ENCODE measurements at regions not wholly inside any gene's neighbourhood (a gene's known extent, or its start where the extent isn't known, plus 50 kb on each side); places are given as distances from the start of the nearest gene placed in this dataset.

DNA sequence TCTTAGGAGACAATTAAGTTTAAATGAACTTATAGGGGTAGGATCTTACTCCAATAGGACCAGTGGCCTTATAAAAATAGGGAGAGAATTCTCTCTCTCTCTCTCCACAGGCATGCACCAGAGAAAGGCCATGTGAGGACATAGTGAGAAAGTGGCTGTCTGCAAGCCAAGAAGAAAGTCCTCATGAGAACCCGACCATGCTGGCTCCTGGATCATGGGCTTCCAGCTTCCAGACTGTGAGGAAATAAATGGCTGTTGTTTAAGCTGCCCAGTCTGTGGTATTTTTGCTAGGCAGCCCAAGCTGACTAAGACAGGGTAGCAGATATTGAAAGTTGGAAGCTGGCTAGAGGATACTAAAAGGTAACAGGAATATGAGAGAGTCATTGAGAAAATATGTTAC lies 454.0 kb downstream of the NBAS start:
- DNase-seq: no peak

DNA sequence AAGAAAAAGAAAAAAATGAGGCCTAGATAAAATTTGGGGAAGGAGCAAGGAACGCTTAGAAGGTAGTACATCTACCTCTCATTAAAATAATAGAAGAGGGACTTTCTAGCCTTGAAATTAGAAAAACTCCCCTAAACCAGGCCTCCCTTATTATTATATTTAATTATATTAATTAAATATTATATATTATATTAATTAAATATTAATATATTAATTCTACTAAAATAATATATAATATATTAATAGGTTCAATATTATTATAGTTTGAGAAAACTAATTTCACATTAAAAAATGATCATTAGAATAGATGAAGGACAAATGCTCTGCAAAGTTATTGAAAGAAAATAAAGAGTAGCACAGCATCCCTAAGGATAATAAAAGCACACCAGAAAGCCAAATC lies 449.4 kb downstream of the NBAS start:
- DNase-seq: no peak

DNA sequence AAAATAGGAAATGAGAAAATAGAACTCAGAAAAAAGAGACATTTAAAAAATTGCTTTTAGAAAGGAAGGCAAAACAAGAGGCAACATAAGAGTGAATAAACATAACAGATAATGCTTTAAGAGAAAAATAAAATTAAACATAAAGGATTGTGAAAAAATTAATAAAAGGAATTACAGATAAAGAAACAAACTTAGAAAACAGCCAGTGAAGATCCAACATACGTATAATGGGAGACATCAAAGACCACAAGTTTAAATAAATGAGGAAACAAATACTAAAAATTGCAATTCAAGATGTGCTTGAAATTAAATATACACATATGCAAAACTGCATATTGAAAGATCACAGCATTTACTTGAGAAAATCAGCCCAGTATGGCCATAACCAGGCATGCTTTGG lies 448.9 kb downstream of the NBAS start:
- no peak for DNase-seq

DNA sequence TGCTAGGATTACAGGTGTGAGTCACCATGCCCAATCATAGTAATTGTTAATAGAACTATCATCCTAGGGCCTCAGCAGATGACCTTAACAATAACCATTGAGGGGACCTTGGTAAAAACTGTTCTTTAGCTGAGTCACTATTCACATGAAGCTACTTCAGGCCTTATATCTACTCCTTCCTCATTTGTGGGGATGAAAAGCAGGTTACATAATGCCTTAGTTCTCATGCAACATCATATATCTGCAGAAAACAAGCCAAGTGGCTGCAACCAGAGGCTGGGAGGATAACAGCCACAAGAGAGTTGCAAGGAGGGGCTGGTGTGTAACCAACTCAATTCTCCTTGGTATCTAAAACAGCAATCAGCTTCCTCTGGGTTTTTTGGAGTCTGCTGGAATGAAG lies 445.4 kb downstream of the NBAS start:
- no peak for DNase-seq

DNA sequence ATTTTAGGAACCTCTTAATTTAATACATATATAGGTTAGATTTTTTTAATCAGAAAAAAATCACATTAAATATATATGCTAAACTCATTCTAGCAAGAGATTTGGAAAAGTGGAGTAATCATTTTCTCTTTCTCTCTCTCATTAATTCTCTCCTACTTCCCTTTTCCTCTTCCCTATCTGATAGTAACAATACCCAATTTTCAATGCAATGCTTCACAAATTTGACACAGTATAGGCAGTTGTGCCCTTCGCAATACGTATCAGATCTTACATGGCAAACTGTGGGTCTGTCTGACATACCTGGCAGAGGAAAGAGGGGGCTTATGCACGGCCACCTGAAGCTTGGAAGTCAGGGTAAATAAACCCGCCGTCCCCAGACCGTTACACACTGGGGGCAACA lies 444.3 kb downstream of the NBAS start:
- DNase-seq: no peak

All from NCI-H524 (cell line).